ENCODE measurements at regions not wholly inside any gene's neighbourhood (a gene's known extent, or its start where the extent isn't known, plus 50 kb on each side); places are given as distances from the start of the nearest gene placed in this dataset.
"Not testable (repeated sequence)": the region's sequence is repeated elsewhere in the genome, so short reads cannot be mapped to it uniquely, and the experiment has no call there.

GRCh38 chr18:997499-997898, 92.8 kb downstream of the ADCYAP1 start:
- DNase-seq: no peak

GRCh38 chr18:998936-999335, 94.3 kb downstream of the ADCYAP1 start:
- no peak for DNase-seq

GRCh38 chr18:1002653-1003178, 98.0 kb downstream of the ADCYAP1 start:
- no peak for DNase-seq

- no peak for DNase-seq
Observed at GRCh38 chr18:1003499-1003898, 98.8 kb downstream of the ADCYAP1 start.

- DNase-seq: no peak
Observed at GRCh38 chr18:1006304-1006703, 101.6 kb downstream of the ADCYAP1 start.

GRCh38 chr18:1006965-1007364, 102.3 kb downstream of the ADCYAP1 start:
- DNase-seq: no peak

GRCh38 chr18:1011349-1011748, 106.7 kb downstream of the ADCYAP1 start:
- no peak for DNase-seq

GRCh38 chr18:1012775-1013174, 108.1 kb downstream of the ADCYAP1 start:
- DNase-seq: no peak

GRCh38 chr18:1013951-1014350, 109.3 kb downstream of the ADCYAP1 start:
- no peak for DNase-seq

GRCh38 chr18:1014509-1014908, 109.8 kb downstream of the ADCYAP1 start:
- DNase-seq: no peak

- DNase-seq: no peak
Observed at GRCh38 chr18:1014951-1015624, 110.4 kb downstream of the ADCYAP1 start.

GRCh38 chr18:1015777-1016176, 111.1 kb downstream of the ADCYAP1 start:
- DNase-seq: no peak

GRCh38 chr18:1017227-1018058, 112.8 kb downstream of the ADCYAP1 start:
- no peak for DNase-seq

- peak; percentile 11 for DNase-seq
Observed at GRCh38 chr18:1018181-1018681, 113.6 kb downstream of the ADCYAP1 start.

- DNase-seq: no peak
Observed at GRCh38 chr18:1019191-1019590, 114.5 kb downstream of the ADCYAP1 start.

- no peak for DNase-seq
Observed at GRCh38 chr18:1020731-1021344, 116.2 kb downstream of the ADCYAP1 start.

GRCh38 chr18:1026930-1027329, 122.3 kb downstream of the ADCYAP1 start:
- no peak for DNase-seq

- DNase-seq: not testable (repeated sequence)
Observed at GRCh38 chr18:1033092-1033491, 128.4 kb downstream of the ADCYAP1 start.

- no peak for DNase-seq
Observed at GRCh38 chr18:1034971-1035370, 130.3 kb downstream of the ADCYAP1 start.

GRCh38 chr18:1036926-1037325, 132.3 kb downstream of the ADCYAP1 start:
- no peak for DNase-seq

GRCh38 chr18:1037776-1038175, 133.1 kb downstream of the ADCYAP1 start:
- DNase-seq: no peak

- no peak for DNase-seq
Observed at GRCh38 chr18:1039421-1039820, 134.8 kb downstream of the ADCYAP1 start.

- not testable (repeated sequence) for DNase-seq
Observed at GRCh38 chr18:1043039-1043438, 138.4 kb downstream of the ADCYAP1 start.

Measured in NCI-H1092 (cell line).